GM12865 (cell line): ENCODE measurements at regions not wholly inside any gene's neighbourhood (a gene's known extent, or its start where the extent isn't known, plus 50 kb on each side); places are given as distances from the start of the nearest gene placed in this dataset.

Experiments
- DNase-seq: peaks from one replicate; pipeline ENCODE4 v3.0.0; 2010; ENCODE audit warnings: low read depth
- H3K4me3 ChIP-seq: 2 replicates; pipeline ENCODE4 v1.5.1; 2011; ENCODE audit warnings: mild to moderate bottlenecking, low read depth, low read length, control low read depth
- TF ChIP-seq, protein P1 (sequence below): IDR thresholded peaks from 2 replicates; pipeline ENCODE4 v1.5.1; 2011; ENCODE audit warnings: low read length, control low read depth, low read depth, inconsistent platforms; ENCODE audit not compliant: insufficient read depth; ENCODE audit errors: missing control alignments

- H3K4me3 ChIP-seq = no peak overlapping the region
- TF ChIP-seq, protein P1, sequence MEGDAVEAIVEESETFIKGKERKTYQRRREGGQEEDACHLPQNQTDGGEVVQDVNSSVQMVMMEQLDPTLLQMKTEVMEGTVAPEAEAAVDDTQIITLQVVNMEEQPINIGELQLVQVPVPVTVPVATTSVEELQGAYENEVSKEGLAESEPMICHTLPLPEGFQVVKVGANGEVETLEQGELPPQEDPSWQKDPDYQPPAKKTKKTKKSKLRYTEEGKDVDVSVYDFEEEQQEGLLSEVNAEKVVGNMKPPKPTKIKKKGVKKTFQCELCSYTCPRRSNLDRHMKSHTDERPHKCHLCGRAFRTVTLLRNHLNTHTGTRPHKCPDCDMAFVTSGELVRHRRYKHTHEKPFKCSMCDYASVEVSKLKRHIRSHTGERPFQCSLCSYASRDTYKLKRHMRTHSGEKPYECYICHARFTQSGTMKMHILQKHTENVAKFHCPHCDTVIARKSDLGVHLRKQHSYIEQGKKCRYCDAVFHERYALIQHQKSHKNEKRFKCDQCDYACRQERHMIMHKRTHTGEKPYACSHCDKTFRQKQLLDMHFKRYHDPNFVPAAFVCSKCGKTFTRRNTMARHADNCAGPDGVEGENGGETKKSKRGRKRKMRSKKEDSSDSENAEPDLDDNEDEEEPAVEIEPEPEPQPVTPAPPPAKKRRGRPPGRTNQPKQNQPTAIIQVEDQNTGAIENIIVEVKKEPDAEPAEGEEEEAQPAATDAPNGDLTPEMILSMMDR = no peak
- no peak for DNase-seq
Measured at GRCh38 chr3:1907911-1908310, 190.8 kb upstream of the CNTN4 start.

- TF ChIP-seq, protein P1 = no peak
- no peak overlapping the region for H3K4me3 ChIP-seq
- DNase-seq = no peak
Measured at GRCh38 chr3:1908651-1909445, 189.8 kb upstream of the CNTN4 start.

- DNase-seq = no peak
- TF ChIP-seq, protein P1 = no peak
- H3K4me3 ChIP-seq = no peak overlapping the region
Measured at GRCh38 chr3:1910322-1910721, 188.3 kb upstream of the CNTN4 start.

GRCh38 chr3:1929788-1930414 lies 168.8 kb upstream of the CNTN4 start:
- H3K4me3 ChIP-seq = no peak overlapping the region
- TF ChIP-seq, protein P1 = no peak
- no peak for DNase-seq

DNA sequence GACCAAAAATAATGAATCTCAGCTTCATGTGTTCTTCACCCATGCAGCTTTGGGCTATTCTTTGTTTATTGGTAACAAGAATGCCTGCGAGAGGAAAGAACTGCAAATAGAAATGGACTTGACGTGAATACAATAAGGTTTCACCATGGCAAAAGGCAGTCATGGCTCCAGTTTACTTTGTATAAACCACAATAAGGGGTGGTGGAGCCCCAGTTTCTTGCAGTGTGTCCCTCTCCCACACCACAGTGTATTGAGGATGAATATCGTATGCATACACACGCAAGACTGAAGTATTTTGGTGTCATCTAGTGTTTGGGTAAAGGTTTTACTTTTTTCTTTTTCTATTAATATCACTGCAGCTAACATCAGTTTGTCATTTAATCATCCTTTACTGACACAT lies 159.7 kb upstream of the CNTN4 start:
- H3K4me3 ChIP-seq = no peak overlapping the region
- TF ChIP-seq, protein P1 = no peak
- no peak for DNase-seq

GRCh38 chr3:1942781-1943180 lies 155.9 kb upstream of the CNTN4 start:
- DNase-seq = no peak
- TF ChIP-seq, protein P1 = no peak
- H3K4me3 ChIP-seq = no peak overlapping the region
